AG10803 (cell line): ENCODE measurements at regions not wholly inside any gene's neighbourhood (a gene's known extent, or its start where the extent isn't known, plus 50 kb on each side); places are given as distances from the start of the nearest gene placed in this dataset.
A peak's percentile ranks its signal among the peaks of the same experiment; 100 is the strongest.
"Not testable (repeated sequence)": the region's sequence is repeated elsewhere in the genome, so short reads cannot be mapped to it uniquely, and the experiment has no call there.

Source experiments
- DNase-seq: peaks from one replicate; pipeline ENCODE4 v3.0.0; 2010; ENCODE audit warnings: low read depth
- H3K4me3 ChIP-seq: 2 replicates; pipeline ENCODE4 v1.5.1; 2011; ENCODE audit warnings: mild to moderate bottlenecking, low read length, control low read depth
- CTCF ChIP-seq: conservative IDR thresholded peaks from 2 replicates; pipeline ENCODE4 v1.5.1; 2011; ENCODE audit warnings: mild to moderate bottlenecking, low read length, control low read depth, inconsistent platforms

GRCh38 chr12:114069507-114069906, 103.4 kb upstream of the RBM19 start:
- no peak for DNase-seq
- no peak overlapping the region for H3K4me3 ChIP-seq
- TF ChIP-seq CTCF: no peak

- no peak for TF ChIP-seq CTCF
- DNase-seq: no peak
- no peak overlapping the region for H3K4me3 ChIP-seq
Observed at GRCh38 chr12:114064497-114064896, 98.4 kb upstream of the RBM19 start.

GRCh38 chr12:114064034-114064433, 97.9 kb upstream of the RBM19 start:
- DNase-seq, H3K4me3 ChIP-seq: not testable (repeated sequence)

GRCh38 chr12:114063435-114063834, 97.3 kb upstream of the RBM19 start:
- no peak overlapping the region for H3K4me3 ChIP-seq
- no peak for DNase-seq
- no peak for TF ChIP-seq CTCF

GRCh38 chr12:114056351-114056750, 90.2 kb upstream of the RBM19 start:
- H3K4me3 ChIP-seq: not testable (repeated sequence)
- peak; percentile 69 for DNase-seq

GRCh38 chr12:114054982-114055381, 88.9 kb upstream of the RBM19 start:
- no peak for TF ChIP-seq CTCF
- H3K4me3 ChIP-seq: no peak overlapping the region
- no peak for DNase-seq

- TF ChIP-seq CTCF: no peak
- DNase-seq: no peak
- no peak overlapping the region for H3K4me3 ChIP-seq
Observed at GRCh38 chr12:114046236-114046998, 80.3 kb upstream of the RBM19 start.

- no peak overlapping the region for H3K4me3 ChIP-seq
- TF ChIP-seq CTCF: no peak
- peak; percentile 35 for DNase-seq
Observed at GRCh38 chr12:114045349-114045748, 79.2 kb upstream of the RBM19 start.
